GM12891 (cell line): ENCODE measurements at regions not wholly inside any gene's neighbourhood (a gene's known extent, or its start where the extent isn't known, plus 50 kb on each side); places are given as distances from the start of the nearest gene placed in this dataset.
"Not testable (repeated sequence)": the region's sequence is repeated elsewhere in the genome, so short reads cannot be mapped to it uniquely, and the experiment has no call there.

Experiments used
- DNase-seq: peaks from one replicate; pipeline ENCODE4 v3.0.0; 2011; ENCODE audit warnings: low spot score; ENCODE audit not compliant: insufficient read length
- FAIRE-seq: peaks from 2 replicates; lab custom pipeline; 2011; peaks lifted over from hg19 to GRCh38; lab: Jason Lieb, UNC
- PAX5 ChIP-seq: IDR thresholded peaks from 2 replicates; pipeline ENCODE4 v1.6.1; 2011; ENCODE audit warnings: low read length, moderate library complexity, mild to moderate bottlenecking; ENCODE audit not compliant: insufficient read depth, severe bottlenecking
- POLR2A ChIP-seq: IDR thresholded peaks from 2 replicates; pipeline ENCODE4 v1.6.1; 2011; ENCODE audit warnings: low read depth, low read length, control low read depth
- POLR2AphosphoS5 ChIP-seq: IDR thresholded peaks from 2 replicates; pipeline ENCODE4 v1.6.1; 2011; ENCODE audit warnings: low read depth, low read length, control low read depth
- POU2F2 ChIP-seq: IDR thresholded peaks from 2 replicates; pipeline ENCODE4 v1.6.1; 2011; ENCODE audit warnings: low read depth, mild to moderate bottlenecking, control low read depth, low read length, moderate library complexity
- SPI1 ChIP-seq: IDR thresholded peaks from 2 replicates; pipeline ENCODE4 v1.6.1; 2011; ENCODE audit warnings: low read depth, low read length, control low read depth
- TAF1 ChIP-seq: IDR thresholded peaks from 2 replicates; pipeline ENCODE4 v1.6.1; 2011; ENCODE audit warnings: low read depth, low read length, control low read depth

DNA sequence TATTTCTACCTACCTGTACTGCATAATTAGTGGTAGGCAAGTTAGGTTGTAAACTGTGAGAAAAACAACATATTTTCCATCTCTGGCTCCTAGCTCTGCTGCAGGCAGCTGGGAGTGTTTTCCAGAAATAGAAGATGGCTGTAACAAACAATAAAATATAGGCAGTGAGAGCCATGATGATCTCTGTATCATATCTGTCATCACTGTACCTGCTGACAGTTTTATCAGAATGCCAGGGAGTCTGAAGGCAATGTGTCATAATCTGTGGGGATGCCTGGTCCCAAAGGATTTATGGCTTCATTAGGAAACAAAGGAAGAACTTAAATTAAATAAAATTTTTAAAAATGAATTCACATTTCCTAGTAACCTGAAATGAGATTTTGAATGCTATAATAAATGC lies 160.9 kb upstream of the SMIM30 start:
- no peak for TF ChIP-seq SPI1
- TF ChIP-seq PAX5, result no peak
- TF ChIP-seq POU2F2, result no peak
- no peak for TF ChIP-seq TAF1
- no peak for TF ChIP-seq POLR2AphosphoS5
- FAIRE-seq (no peak), DNase-seq (no peak)

DNA sequence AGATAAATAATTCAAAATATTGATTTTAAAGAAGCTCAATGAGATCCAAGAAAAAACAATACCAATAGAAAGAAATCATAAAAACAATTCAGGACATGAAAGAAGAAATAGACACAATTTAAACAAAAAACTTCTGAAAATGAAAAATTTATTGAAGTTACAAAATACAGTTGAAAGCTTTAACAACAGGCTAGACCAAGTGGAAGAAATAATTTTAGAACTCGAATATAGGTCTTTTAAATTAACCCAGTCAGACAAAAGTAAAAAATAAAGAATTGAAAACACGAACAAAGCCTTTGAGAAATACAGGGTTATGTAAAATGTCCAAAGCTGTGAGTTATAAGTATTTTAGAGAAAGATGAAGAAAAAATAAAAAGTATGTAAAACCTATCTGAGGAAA lies 152.4 kb upstream of the SMIM30 start:
- TF ChIP-seq TAF1, result no peak
- TF ChIP-seq SPI1, result no peak
- TF ChIP-seq POLR2A, result no peak
- no peak for TF ChIP-seq POLR2AphosphoS5
- TF ChIP-seq PAX5, result no peak
- TF ChIP-seq POU2F2, result no peak
- no peak for FAIRE-seq
- no peak for DNase-seq

DNA sequence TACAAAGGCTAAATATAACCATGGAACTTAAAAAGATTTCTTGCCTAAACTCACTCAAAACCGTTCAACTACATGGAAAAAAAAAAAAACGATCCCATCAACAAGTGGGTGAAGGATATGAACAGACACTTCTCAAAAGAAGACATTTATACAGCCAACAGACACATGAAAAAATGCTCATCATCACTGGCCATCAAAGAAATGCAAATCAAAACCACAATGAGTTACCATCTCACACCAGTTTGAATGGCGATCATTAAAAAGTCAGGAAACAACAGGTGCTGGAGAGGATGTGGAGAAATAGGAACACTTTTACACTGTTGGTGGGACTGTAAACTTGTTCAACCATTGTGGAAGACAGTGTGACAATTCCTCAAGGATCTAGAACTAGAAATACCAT lies 151.2 kb upstream of the SMIM30 start:
- not testable (repeated sequence) for FAIRE-seq, DNase-seq

DNA sequence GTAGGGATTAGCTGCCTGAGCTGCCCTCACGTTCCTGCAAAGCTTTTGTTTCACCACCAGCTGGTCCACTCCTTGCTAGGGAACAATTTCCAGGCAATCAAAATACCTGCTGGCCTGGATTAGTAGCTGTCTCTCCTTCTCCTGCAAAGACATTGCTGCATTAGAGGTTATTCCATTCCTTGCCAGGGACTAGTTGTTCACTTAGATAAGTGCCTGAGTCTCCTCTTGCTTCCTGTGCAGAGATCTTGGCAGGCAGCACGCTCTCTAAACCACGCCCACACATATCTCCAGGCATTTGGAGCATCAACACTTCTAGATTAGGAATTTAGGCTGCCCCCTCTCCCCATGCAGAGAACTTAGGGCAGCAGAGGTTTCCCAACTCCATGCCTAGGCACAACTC lies 150.4 kb upstream of the SMIM30 start:
- TF ChIP-seq POU2F2 (no peak), SPI1 (no peak), POLR2A (no peak), POLR2AphosphoS5 (no peak)
- DNase-seq (no peak), FAIRE-seq (no peak)

DNA sequence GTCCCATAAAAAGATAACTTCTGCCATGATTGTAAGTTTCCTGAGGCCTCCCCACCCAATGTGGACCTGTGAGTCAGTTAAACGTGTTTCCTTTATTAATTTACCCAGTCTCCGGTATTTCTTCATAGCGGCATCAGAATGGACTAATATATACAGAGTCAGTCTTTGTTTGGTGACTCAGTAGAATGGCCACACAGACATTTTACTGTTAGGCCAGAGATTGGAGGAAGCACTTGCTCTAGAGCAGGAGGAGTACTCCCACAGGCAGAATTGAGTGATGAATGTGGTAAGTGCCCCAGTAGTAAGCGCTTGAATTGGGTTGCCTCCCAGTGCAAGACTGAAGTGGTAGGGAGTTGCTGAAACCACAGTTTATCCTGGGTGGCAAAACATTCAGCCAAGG lies 149.5 kb upstream of the SMIM30 start:
- no peak for TF ChIP-seq POLR2AphosphoS5
- no peak for TF ChIP-seq POLR2A
- TF ChIP-seq PAX5, result no peak
- no peak for TF ChIP-seq POU2F2
- TF ChIP-seq TAF1, result no peak
- TF ChIP-seq SPI1, result no peak
- FAIRE-seq (no peak), DNase-seq (no peak)

DNA sequence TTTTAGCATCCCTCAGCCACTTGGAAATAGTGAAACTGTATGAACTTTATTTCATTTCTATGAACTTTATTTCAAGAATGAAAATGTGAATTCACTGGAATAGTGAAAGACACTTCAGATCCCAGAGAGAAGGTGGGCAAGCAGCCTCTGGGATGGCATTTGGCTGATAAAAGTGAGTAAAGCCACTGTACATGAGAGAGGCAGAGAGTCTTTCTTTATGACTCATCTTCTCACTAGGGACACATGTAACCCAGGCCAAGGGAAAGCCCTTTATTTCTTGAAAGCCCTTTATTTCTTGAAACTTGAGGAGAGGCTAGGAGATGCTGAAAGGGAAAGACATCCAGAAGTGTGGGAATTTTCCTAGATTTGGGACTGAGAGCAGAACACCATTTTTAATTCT lies 148.9 kb upstream of the SMIM30 start:
- no peak for TF ChIP-seq TAF1
- no peak for TF ChIP-seq POLR2A
- no peak for TF ChIP-seq SPI1
- no peak for TF ChIP-seq PAX5
- TF ChIP-seq POLR2AphosphoS5, result no peak
- no peak for TF ChIP-seq POU2F2
- no peak for FAIRE-seq
- DNase-seq, result no peak

DNA sequence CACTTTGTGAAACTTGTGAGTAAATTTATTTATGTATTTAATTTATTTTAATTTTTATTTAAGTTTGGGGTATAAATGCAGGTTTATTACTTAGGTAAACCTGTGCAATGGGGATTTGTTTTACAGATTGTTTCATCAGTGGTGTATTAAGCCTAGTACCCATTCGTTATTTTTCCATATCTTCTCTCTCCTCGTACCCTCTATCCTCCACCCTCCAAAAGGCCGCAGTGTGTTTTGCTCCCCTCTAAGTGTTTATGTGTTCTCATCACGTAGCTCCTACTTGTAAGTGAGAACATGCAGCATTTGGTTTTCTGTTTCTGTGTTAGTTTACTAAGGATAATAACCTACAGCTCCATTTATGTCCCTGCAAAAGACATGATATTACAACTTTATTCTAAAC lies 145.4 kb upstream of the SMIM30 start:
- FAIRE-seq (no peak), DNase-seq (no peak)
- TF ChIP-seq POLR2AphosphoS5 (no peak), POLR2A (no peak), TAF1 (no peak), POU2F2 (no peak)

DNA sequence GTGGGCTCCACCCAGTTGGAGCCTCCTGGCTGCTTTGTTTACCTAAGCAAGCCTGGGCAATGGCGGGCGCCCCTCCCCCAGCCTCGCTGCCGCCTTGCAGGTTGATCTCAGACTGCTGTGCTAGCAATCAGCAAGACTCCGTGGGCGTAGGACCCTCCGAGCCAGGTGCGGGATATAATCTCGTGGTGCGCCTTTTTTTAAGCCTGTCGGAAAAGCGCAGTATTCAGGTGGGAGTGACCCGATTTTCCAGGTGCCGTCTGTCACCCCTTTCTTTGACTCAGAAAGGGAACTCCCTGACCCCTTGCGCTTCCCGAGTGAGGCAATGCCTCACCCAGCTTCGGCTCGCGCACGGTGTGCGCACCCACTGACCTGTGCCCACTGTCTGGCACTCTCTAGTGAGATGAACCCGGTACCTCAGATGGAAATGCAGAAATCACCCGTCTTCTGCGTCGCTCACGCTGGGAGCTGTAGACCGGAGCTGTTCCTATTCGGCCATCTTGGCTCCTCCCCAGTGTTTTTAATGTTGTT lies 144.9 kb upstream of the SMIM30 start:
- not testable (repeated sequence) for DNase-seq, FAIRE-seq

DNA sequence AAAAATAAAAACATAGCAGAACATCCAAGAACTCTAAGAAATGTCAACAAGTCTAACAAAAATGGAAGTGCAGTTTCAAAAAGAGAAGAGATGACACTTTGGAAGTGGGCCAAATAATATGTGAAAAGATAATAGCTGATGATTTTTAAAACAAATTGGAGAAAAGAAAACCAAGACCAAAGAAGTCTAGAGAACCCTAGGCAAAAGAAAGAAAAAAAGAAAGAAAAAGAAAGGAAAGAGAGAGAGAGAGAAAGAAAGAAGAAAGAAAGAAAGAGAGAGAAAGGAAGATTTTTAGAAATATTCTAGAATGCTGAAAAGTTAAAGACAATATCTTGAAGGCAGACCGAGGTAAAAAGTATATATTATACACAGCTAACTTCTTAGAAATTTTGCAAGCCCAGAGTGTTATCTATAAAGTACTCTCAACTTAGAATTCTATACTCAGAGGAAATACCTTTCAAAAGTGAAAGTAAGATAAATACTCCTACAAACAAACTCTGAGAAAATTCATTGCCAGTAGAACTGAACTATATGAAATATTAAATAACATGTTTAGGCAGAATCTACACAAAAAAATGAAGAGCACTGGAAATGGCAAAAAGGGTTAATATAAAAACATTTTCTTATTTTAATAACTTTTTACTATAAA lies 138.7 kb upstream of the SMIM30 start:
- no peak for FAIRE-seq
- TF ChIP-seq SPI1 (no peak), POLR2AphosphoS5 (no peak), POLR2A (no peak), TAF1 (no peak), PAX5 (no peak), POU2F2 (no peak)
- DNase-seq, result no peak

DNA sequence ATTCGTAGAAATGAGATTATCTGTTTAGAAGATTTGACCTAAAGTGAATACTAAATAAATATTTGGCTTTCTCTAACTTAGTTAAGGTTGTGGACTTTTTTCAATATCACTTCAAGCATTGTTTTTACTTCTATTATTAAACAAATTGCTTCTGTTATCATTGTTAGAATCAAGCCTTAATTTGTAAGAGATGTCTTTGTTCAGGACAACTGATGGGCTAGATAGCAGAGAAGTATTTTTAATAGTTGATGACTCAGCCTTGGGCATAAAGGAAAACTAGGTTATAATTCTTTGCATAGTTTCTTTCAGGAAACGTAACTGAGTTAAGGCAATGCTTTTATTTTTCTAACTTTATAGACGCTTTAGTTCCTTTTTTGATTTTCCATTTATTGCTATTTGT lies 128.8 kb upstream of the SMIM30 start:
- no peak for TF ChIP-seq SPI1
- TF ChIP-seq POU2F2, result no peak
- TF ChIP-seq PAX5, result no peak
- no peak for TF ChIP-seq TAF1
- no peak for TF ChIP-seq POLR2A
- no peak for TF ChIP-seq POLR2AphosphoS5
- FAIRE-seq (no peak), DNase-seq (no peak)

DNA sequence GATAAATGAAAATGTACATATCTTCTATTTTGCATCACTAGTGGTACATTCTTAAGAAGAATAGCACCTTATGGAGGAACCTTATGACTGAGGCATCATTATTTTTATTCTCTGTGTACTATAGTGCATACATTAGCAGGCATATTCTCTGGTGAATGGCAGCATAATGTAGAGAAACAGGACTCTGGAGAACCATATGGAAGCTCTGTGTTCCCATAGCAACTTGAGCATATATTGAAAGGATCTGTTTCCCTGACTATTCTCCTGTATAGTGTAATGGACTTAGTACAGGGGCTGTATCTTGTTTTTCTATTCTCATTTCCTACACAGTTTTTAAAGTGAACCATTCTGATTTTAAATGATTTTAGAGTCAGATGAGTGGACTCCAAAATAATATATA lies 128.4 kb upstream of the SMIM30 start:
- no peak for DNase-seq
- no peak for TF ChIP-seq POLR2A
- no peak for TF ChIP-seq POLR2AphosphoS5
- TF ChIP-seq SPI1, result no peak
- TF ChIP-seq PAX5, result no peak
- TF ChIP-seq TAF1, result no peak
- no peak for FAIRE-seq

DNA sequence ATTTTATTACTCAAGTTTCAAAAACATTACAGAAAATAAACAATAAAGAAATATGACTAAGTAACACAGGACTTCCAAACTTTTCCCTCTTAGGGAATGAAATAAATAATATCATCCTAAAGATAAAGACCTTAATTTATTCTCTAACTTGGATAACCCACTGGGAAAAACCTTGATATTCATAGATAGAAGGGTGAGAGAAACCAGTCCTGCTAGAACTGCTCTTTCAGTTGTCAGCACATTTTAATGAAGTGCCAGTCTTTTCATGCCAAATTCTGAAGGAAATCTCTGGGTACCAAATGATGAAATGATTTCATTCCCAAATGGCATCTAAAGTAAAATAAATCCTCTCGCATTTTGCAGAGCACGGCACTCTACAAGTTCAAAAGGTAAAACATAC lies 114.5 kb upstream of the SMIM30 start:
- no peak for FAIRE-seq
- TF ChIP-seq POLR2A (no peak), POLR2AphosphoS5 (no peak), POU2F2 (no peak)

DNA sequence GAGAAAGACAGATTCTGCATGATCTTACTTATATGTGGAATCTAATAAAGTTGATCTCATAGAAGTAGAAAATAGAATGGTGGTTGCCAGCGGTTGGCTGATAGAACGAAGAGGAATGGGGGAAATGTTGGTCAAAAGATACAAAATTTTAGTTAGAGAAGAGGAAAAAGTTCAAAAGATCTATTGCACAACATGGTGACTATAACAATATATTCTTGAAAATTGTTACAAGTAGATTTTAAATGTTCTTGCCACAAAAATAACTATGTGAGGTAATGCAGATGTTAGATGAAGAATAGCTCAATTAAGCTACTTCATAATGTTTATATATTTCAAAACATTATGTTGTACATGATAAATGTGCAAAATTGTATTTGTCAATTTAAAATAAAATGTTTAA lies 112.3 kb upstream of the SMIM30 start:
- no peak for DNase-seq
- no peak for FAIRE-seq
- no peak for TF ChIP-seq POU2F2
- TF ChIP-seq TAF1, result no peak
- no peak for TF ChIP-seq POLR2AphosphoS5
- TF ChIP-seq SPI1, result no peak

More for the DNA sequence above, 114.5 kb upstream of the SMIM30 start:
- DNase-seq, result no peak
